ENCODE measurements at regions not wholly inside any gene's neighbourhood (a gene's known extent, or its start where the extent isn't known, plus 50 kb on each side); places are given as distances from the start of the nearest gene placed in this dataset.
"Not testable (repeated sequence)": the region's sequence is repeated elsewhere in the genome, so short reads cannot be mapped to it uniquely, and the experiment has no call there.

DNA sequence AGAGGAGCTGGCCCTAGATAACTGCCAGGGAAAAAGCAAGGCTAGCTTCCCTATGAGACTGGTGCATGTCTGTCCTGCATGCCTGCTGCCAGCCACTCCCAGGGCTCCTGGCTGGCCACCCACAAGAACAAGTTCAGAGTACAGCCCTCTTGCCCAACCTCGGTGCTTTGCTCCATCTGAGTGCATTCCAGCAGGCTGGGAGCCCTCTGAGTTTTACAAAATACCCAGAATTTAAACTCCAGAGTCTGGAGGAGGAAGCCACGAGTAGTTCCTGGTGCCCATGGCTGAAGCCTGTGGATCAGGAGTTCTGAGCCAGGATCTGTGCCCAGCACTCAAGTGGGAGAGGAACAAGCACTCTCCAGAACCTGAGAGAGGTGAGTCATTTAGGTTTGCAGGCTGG lies 111.6 kb downstream of the MAGEE2 start:
- DNase-seq (ENCODE audit: low spot score), result no peak

DNA sequence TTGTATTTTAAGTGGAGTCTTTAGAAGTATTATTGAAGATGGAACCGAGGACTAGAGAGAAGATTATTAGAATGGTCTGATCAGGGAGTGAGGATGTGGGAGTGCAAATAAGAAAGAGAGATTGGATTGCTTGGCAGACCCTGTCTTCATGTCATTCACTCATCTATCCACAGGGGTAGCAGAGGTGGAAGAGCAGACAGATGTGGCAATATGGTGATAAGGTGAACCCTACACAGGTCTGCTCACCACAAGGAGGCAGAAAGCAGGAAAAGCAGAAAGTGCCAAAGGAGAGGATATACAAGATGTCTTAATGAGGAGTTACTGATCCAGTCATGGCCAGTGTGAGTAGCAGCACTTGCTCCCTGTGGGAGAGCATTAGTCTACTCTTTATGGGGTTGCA lies 129.4 kb downstream of the MAGEE2 start:
- DNase-seq (ENCODE audit: low spot score), result no peak

DNA sequence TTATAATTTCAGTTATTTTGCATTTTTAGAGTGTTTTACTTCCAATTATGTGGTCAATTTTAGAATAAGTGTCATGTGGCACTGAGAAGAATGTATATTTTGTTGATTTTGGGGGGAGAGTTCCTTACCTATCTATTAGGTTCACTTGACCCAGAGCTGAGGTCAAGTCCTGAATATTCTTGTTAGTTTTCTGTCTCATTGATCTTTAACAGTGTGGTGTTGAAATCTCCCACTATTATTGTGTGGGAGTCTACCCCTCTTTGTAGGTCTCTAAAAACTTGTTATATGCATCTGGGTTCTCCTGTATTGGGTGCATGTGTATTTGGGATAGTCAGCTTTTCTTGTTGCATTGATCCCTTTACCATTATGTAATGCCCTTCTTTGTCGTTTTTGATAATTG lies 127.0 kb upstream of the ZDHHC15 start:
- DNase-seq (ENCODE audit: low spot score), result no peak

DNA sequence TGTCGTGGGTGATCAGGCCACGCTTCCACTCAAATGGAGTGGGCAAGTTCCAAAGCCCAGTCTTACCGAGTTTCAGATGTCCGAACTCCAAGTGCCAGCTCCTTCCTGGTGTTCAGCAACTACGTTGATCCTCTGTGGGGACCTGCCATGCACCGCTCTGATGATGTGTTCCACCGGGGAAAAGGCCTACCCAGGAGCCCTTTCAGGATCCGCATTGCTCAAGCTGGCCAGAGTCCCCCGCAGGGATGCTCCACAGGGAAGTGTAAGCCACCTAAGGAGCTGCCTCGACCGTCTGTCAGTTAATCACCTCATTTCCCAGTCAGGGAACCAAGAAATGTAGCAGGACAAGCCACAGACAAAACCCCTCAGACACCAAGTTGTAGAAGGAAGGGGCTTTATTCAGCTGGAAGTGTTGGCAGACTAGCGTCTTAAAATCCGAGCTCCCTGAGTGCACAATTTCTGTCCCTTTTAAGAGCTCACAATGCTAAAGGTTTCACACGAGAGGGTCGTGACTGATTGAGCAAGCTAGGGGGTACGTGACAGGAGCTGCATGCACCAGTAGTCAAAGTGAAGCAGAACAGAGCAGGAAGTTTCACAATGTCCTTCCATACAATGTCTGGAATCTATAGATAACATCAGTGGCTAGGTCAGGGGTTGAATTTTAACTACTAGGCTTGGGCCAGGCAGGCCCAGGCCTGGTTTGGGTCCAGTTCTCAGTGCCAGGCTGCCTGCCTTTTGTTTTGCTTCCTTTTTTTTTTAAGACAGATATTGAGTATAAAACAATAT lies 126.2 kb upstream of the ZDHHC15 start:
- no peak for DNase-seq (ENCODE audit: low spot score)

DNA sequence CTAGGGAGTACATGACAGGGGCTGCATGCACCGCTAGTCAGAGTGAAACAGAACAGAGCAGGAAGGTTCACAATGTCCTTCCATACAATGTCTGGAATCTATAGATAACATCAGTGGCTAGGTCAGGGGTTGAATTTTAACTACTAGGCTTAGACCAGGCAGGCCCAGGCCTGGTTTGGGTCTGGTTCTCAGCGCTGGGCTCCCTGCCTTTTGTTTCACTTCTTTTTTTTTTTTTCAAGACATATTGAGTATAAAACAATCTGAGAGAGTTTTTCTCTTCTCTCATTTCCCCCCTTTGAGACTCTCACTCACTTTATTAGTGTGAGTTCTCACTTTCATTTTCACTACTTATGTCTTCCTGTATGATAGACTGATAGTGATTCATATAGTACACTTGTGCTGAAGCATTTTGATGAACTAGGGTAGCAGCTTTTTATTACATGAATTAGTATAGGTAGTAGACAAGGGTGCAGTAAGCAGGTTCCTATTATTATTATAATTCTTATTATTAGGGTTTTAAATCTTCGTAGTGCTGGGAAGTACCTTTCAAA lies 120.0 kb upstream of the ZDHHC15 start:
- DNase-seq (ENCODE audit: low spot score), result no peak

DNA sequence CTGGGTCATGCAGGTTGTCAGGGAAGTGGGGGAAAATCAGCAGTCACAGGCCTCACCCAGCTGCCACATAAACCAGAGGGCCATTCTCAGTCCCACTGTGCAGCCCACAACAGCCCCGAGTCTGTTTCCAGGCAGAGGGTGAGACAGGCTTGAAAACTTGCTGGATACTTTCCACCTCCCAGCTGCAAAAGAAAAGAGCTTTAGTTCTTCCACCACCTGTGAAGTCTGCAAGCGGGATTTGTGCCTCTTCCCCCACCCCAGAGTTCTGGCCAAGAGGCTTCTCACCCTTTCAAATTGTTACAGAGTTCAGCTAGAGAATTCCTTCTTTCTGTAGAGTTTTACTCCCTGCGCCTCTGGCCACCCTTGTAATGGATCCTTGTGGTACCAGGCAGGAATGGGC lies 115.5 kb upstream of the ZDHHC15 start:
- no peak for DNase-seq (ENCODE audit: low spot score)

DNA sequence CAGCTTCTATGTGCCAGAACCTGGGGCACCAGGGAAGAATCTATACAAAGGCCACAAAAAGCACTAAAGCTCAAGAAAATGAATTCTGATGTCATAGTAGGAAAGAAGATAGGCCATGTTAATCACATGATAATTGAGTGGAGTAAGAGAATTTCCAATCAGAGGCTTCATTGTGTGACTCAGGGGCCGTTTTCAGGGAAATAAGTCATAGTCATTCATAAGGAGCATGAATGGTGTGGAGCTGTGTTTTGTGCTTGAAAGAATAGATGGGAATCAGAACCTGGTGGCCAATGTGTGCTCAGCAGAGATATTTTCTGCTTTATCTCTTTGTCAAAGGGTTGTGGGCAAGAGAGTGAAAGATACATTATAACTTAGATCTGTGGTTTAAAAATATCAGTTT lies 102.4 kb upstream of the ZDHHC15 start:
- no peak for DNase-seq (ENCODE audit: low spot score)

DNA sequence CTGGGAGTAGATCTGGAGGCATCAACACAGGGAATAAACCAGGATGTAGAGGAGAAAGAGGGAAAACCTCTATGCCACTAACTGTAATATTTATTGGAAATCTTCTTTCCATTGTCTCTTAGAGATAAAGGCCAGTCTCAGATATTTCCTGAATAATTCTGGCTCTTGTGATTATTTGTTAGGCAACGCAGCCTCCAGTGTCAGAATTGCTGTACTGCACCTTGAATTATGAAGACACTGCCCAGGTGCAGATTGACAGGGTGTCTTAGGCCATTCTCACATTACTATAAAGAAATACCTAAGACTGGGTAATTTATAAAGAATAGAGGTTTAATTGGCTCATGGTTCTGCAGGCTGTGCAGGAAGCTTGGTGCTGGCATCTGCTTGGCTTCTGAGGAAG lies 100.7 kb upstream of the ZDHHC15 start:
- no peak for DNase-seq (ENCODE audit: low spot score)

DNA sequence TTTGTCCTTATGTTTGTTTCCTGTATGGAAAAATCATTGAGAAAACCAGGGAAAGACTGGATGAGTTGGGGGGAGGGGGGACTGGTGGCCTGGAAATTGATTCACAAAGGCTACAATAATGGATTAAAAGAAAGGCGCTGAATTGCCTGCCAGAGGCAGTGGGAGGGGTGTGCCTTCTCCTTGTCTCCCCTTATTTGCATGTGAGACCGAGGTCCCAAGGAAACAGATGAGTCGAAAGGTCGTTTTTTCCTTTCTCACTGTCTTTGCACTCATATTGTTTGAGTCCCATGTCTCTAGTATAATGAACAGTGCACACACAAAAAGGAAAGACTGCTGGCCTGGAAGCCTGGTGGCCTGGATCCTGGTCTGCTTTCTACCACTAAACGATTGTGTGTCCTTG lies 86.6 kb upstream of the ZDHHC15 start:
- DNase-seq (ENCODE audit: low spot score), result no peak

DNA sequence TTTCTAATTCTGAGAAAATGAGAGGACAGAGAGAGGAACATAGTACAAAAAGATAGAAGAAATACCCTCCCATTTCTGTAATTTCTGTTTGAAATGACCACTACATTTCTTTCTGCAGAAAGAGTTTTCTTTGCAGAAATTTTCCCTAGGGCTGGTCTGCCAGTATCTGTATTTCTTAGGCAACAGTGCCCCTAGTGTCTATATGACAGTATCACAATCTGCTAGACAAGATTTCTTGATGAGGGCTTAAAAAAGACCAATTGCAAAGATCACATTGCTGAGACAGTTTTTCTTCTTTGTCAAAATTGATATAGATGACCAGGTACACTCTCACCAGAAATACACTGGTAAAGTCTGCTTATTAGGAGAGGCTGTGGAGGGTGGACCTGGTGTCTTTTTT lies 81.0 kb upstream of the ZDHHC15 start:
- DNase-seq (ENCODE audit: low spot score), result peak; percentile 15

DNA sequence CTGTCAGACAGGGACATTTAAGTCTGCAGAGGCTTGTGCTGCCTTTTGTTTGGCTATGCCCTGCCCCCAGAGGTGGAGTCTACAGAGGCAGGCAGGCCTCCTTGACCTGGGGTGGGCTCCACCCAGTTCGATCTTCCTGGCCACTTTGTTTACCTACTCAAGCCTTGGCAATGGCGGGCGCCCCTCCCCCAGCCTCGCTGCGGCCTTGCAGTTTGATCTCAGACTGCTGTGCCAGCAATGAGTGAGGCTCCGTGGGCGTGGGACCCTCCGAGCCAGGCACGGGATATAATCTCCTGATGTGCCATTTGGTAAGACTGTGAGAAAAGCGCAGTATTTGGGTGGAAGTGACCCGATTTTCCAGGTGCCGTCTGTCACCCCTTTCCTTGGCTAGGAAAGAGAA lies 79.2 kb upstream of the ZDHHC15 start:
- not testable (repeated sequence) for DNase-seq (ENCODE audit: low spot score)

DNA sequence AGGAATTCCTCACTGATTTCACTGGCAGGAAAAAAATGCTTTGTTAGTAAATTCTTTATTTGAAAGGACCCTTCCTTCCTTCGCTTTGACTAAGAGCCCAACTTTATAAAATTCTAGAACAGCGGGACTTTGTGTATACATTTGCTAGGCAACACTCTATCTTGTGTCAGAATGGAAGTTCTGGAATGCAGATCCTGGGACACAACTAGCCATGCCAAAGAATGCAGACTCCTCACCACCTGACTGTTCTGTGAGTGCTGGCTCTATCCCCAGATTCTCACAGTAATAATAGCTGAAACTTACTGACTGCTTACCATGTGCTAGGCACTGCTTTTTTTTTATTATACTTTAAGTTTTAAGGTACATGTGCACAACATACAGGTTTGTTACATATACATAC lies 73.3 kb upstream of the ZDHHC15 start:
- no peak for DNase-seq (ENCODE audit: low spot score)

DNA sequence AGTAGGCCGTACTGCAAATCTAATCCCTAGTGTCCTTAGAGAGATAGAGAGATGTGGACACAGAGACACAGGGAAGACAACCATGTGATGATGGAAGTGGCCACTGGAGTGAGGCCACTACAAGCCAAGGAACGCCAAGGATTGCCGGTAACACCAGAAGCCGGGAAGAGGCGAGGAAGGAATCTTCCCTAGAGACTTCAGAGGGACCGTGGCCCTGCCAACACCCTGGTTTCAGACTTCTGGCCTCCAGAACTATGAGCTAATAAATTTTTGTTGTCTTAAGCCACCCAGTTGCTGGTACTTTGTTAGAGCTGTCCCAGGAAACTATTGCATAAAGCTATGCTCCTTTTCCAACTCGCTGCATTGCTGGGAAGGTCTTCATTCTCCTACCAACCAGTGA lies 70.3 kb upstream of the ZDHHC15 start:
- DNase-seq (ENCODE audit: low spot score), result not testable (repeated sequence)

DNA sequence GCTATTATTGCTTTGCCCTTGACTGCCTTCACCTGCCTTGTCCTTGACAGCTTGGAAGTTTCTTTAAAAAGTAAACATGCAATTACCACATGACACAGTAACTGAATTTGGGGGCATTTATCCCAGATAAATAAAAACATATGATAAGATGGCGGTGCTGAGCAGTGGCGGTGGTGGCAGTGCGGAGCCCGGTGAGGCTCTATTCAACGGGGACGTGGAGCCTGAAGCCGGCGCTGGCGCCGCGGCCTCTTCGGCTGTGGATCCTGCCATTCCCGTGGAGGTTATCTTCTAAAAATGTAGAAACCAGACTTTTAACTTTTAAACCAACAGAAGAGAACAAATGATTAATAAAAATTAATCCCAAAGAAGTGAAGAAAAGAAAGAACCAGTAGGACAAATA lies 59.7 kb upstream of the ZDHHC15 start:
- no peak for DNase-seq (ENCODE audit: low spot score)

All from kidney capillary endothelial cell (primary cell).